Neural cell (in vitro differentiated cells): ENCODE measurements at regions not wholly inside any gene's neighbourhood (a gene's known extent, or its start where the extent isn't known, plus 50 kb on each side); places are given as distances from the start of the nearest gene placed in this dataset.
A peak's percentile ranks its signal among the peaks of the same experiment; 100 is the strongest.

Experiments
- H2AFZ ChIP-seq: fragments of 200-600, 300-800 bp; sonication (generic), shearing (Covaris generic); 2 replicates; pipeline ENCODE4 v1.6.0; 2014; ENCODE audit warnings: low read depth, mild to moderate bottlenecking, antibody characterized with exemption, low read length, moderate library complexity
- H3F3A ChIP-seq: fragments of 200-600 bp; shearing (Covaris generic); 2 replicates; pipeline ENCODE4 v1.6.1; 2016; ENCODE audit warnings: mild to moderate bottlenecking, moderate library complexity, mixed read lengths, antibody characterized with exemption, low read length; ENCODE audit not compliant: insufficient read depth, poor library complexity, severe bottlenecking
- H3K27ac ChIP-seq: fragments of 200-600, 300-800 bp; sonication (generic), shearing (Covaris generic); 2 replicates; pipeline ENCODE4 v1.5.1; 2014; ENCODE audit warnings: mild to moderate bottlenecking, low read length, moderate library complexity
- H3K27me3 ChIP-seq: fragments of 300-800, 200-600 bp; sonication (generic), shearing (Covaris generic); 2 replicates; pipeline ENCODE4 v1.6.0; 2014; ENCODE audit warnings: mild to moderate bottlenecking, low read depth, low read length, moderate library complexity; ENCODE audit not compliant: insufficient read depth
- H3K36me3 ChIP-seq: fragments of 300-800, 200-600 bp; sonication (generic), shearing (Covaris generic); 2 replicates; pipeline ENCODE4 v1.5.1; 2014; ENCODE audit warnings: mild to moderate bottlenecking, antibody characterized with exemption, low read length, moderate library complexity; ENCODE audit not compliant: insufficient read depth
- H3K4me2 ChIP-seq: fragments of 300-800, 200-600 bp; sonication (generic), shearing (Covaris generic); 2 replicates; pipeline ENCODE4 v1.6.0; 2014; ENCODE audit warnings: mild to moderate bottlenecking, low read length
- H3K4me3 ChIP-seq: fragments of 300-800, 200-600 bp; sonication (generic), shearing (Covaris generic); 2 replicates; pipeline ENCODE4 v1.5.1; 2014; ENCODE audit warnings: mild to moderate bottlenecking, low read length, moderate library complexity
- H3K79me2 ChIP-seq: fragments of 200-600 bp; shearing (Covaris generic); replicated peaks from 2 replicates; pipeline ENCODE4 v1.6.0; 2014; ENCODE audit warnings: mild to moderate bottlenecking, low read length, moderate library complexity; ENCODE audit not compliant: insufficient read depth
- H3K9ac ChIP-seq: fragments of 300-800, 200-600 bp; sonication (generic), shearing (Covaris generic); 2 replicates; pipeline ENCODE4 v1.6.1; 2016; ENCODE audit warnings: mild to moderate bottlenecking, low read length, mixed read lengths
- H3K9me2 ChIP-seq: fragments of 200-600 bp; shearing (Covaris generic); 2 replicates; pipeline ENCODE4 v1.6.1; 2016; ENCODE audit warnings: mild to moderate bottlenecking, low read length, mixed read lengths; ENCODE audit not compliant: insufficient read depth
- H3K9me3 ChIP-seq: fragments of 200-600, 300-800 bp; sonication (generic), shearing (Covaris generic); 2 replicates; pipeline ENCODE4 v1.6.1; 2016; ENCODE audit warnings: mild to moderate bottlenecking, mixed run types, low read length, moderate library complexity, mixed read lengths
- H4K20me1 ChIP-seq: fragments of 200-600 bp; shearing (Covaris generic); 2 replicates; pipeline ENCODE4 v1.6.1; 2016; ENCODE audit warnings: mild to moderate bottlenecking, mixed run types; ENCODE audit not compliant: insufficient read depth
- CTCF ChIP-seq: fragments of 450-650 bp; IDR thresholded peaks from 2 replicates; pipeline ENCODE4 v1.5.1; 2014; ENCODE audit warnings: antibody characterized with exemption, mild to moderate bottlenecking, moderate library complexity; ENCODE audit not compliant: poor library complexity, severe bottlenecking
- EP300 ChIP-seq: fragments of 450-650 bp; conservative IDR thresholded peaks from 2 replicates; pipeline ENCODE4 v1.6.1; 2014; ENCODE audit warnings: antibody characterized with exemption, mild to moderate bottlenecking, moderate library complexity; ENCODE audit not compliant: poor library complexity, severe bottlenecking
- EZH2 ChIP-seq: fragments of 200-600, 300-800 bp; shearing (Covaris generic), sonication (generic); IDR thresholded peaks from 2 replicates; pipeline ENCODE4 v1.6.1; 2014; ENCODE audit warnings: antibody characterized with exemption, low read length, borderline replicate concordance, mild to moderate bottlenecking; ENCODE audit not compliant: insufficient read depth, poor library complexity, severe bottlenecking
- MXI1 ChIP-seq: fragments of 450-650 bp; conservative IDR thresholded peaks from 2 replicates; pipeline ENCODE4 v1.6.1; 2014; ENCODE audit warnings: antibody characterized with exemption, mild to moderate bottlenecking; ENCODE audit not compliant: poor library complexity, severe bottlenecking
- POLR2AphosphoS5 ChIP-seq: IDR thresholded peaks from 2 replicates; pipeline ENCODE4 v1.6.1; 2012
- RAD21 ChIP-seq: fragments of 450-650 bp; conservative IDR thresholded peaks from 2 replicates; pipeline ENCODE4 v1.6.1; 2014; ENCODE audit warnings: antibody characterized with exemption, mild to moderate bottlenecking, moderate library complexity
- REST ChIP-seq: IDR thresholded peaks from 2 replicates; pipeline ENCODE4 v1.6.1; 2012; ENCODE audit warnings: borderline replicate concordance
- SMC3 ChIP-seq: fragments of 450-650 bp; conservative IDR thresholded peaks from 2 replicates; pipeline ENCODE4 v1.6.1; 2014; ENCODE audit warnings: antibody characterized with exemption, mild to moderate bottlenecking, moderate library complexity; ENCODE audit not compliant: poor library complexity
- TAF1 ChIP-seq: IDR thresholded peaks from 2 replicates; pipeline ENCODE4 v1.6.1; 2012; ENCODE audit warnings: low read depth

- Histone ChIP-seq H3K9me2 (no peaks in the 10 kb centered on the region), H3K9ac (peak overlapping the region; percentile 5), H4K20me1 (no peaks in the 10 kb centered on the region), H3K36me3 (no peaks in the 10 kb centered on the region), H3K79me2 (no peaks in the 10 kb centered on the region), H3K9me3 (no peaks in the 10 kb centered on the region), H3F3A (no peaks in the 10 kb centered on the region), H3K27ac (no peak overlapping the region), H3K4me3 (no peak overlapping the region), H3K27me3 (no peaks in the 10 kb centered on the region), H3K4me2 (no peak overlapping the region), H2AFZ (no peak overlapping the region)
- TF ChIP-seq EZH2 (no peak), MXI1 (no peak), CTCF (no peak), EP300 (no peak), POLR2AphosphoS5 (no peak), RAD21 (no peak), REST (no peak), SMC3 (no peak), TAF1 (no peak)
Measured at GRCh38 chr14:101706509-101707067, 54.9 kb upstream of the PPP2R5C start.

- Histone ChIP-seq H3K4me2 (no peak overlapping the region), H3K27ac (no peak overlapping the region), H3K9ac (peak overlapping the region; percentile 5)
Measured at GRCh38 chr14:101707068-101707842, 54.3 kb upstream of the PPP2R5C start.

More at GRCh38 chr14:101707068-101707842, 54.3 kb upstream of the PPP2R5C start:
- H3K4me3 ChIP-seq: no peak overlapping the region
- no peaks in the 10 kb centered on the region for H3K9me2 ChIP-seq
- H3K79me2 ChIP-seq: no peaks in the 10 kb centered on the region
- H3K9me3 ChIP-seq: no peaks in the 10 kb centered on the region
- TF ChIP-seq MXI1 (peak; percentile 20), REST (no peak), SMC3 (peak; percentile 94), EZH2 (no peak), CTCF (peak; percentile 94), RAD21 (peak; percentile 96), TAF1 (no peak), POLR2AphosphoS5 (no peak), EP300 (no peak)
- H4K20me1 ChIP-seq: no peaks in the 10 kb centered on the region
- no peaks in the 10 kb centered on the region for H3K27me3 ChIP-seq
- H2AFZ ChIP-seq: no peak overlapping the region
- no peaks in the 10 kb centered on the region for H3K36me3 ChIP-seq
- H3F3A ChIP-seq: no peaks in the 10 kb centered on the region
